ENCODE measurements at regions not wholly inside any gene's neighbourhood (a gene's known extent, or its start where the extent isn't known, plus 50 kb on each side); places are given as distances from the start of the nearest gene placed in this dataset.

DNA sequence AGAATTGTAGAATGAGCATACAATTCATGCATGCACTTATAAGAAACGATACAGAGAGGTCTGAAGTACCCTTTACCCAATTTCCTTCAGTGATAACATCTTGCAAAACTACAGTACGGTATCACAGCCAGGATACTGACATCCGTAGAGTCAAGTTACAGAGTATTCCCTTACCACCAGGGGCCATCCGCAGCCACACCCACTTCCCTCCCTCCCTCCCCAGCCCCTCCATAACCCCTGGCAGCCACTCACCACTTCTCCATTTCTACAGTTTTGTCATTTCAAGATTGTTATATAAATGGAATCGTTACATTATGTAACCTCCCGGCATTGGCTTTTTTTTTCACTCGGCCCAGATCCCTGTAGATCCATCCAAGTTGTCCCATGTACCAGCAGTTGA lies 113.6 kb upstream of the RET start:
- TF ChIP-seq, protein P1, sequence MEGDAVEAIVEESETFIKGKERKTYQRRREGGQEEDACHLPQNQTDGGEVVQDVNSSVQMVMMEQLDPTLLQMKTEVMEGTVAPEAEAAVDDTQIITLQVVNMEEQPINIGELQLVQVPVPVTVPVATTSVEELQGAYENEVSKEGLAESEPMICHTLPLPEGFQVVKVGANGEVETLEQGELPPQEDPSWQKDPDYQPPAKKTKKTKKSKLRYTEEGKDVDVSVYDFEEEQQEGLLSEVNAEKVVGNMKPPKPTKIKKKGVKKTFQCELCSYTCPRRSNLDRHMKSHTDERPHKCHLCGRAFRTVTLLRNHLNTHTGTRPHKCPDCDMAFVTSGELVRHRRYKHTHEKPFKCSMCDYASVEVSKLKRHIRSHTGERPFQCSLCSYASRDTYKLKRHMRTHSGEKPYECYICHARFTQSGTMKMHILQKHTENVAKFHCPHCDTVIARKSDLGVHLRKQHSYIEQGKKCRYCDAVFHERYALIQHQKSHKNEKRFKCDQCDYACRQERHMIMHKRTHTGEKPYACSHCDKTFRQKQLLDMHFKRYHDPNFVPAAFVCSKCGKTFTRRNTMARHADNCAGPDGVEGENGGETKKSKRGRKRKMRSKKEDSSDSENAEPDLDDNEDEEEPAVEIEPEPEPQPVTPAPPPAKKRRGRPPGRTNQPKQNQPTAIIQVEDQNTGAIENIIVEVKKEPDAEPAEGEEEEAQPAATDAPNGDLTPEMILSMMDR (conservative IDR thresholded peaks at IDR 0.05): no peak
- no peak for TF ChIP-seq ZFX (IDR thresholded peaks at IDR 0.05)
